Fibroblast of lung (primary cell): ENCODE measurements at regions not wholly inside any gene's neighbourhood (a gene's known extent, or its start where the extent isn't known, plus 50 kb on each side); places are given as distances from the start of the nearest gene placed in this dataset.

Experiments
- CTCF ChIP-seq, 2 donors: IDR thresholded peaks in 1 of 2; conservative IDR thresholded peaks in 1 of 2; 1 replicate in 1 of 2; 2 replicates in 1 of 2; pipeline ENCODE4 v1.5.1; 2011 to 2012; ENCODE audit warnings: low read length in 2 of 2, control low read depth in 1 of 2, inconsistent platforms in 1 of 2, low read depth in 1 of 2, mild to moderate bottlenecking in 1 of 2
- EZH2 ChIP-seq: IDR thresholded peaks from 2 replicates; pipeline ENCODE4 v1.5.1; 2012; ENCODE audit warnings: low read length, control low read depth, mild to moderate bottlenecking; ENCODE audit errors: missing control alignments

GRCh38 chr1:238241607-238242006, 350.9 kb upstream of the ZP4 start:
- TF ChIP-seq CTCF (conservative IDR thresholded peaks at IDR 0.05 in 1 of 2, IDR thresholded peaks at IDR 0.05 in 1 of 2; ENCODE audit: low read depth in 1 of 2, low read length in 2 of 2) (no peak), EZH2 (no peak)
